PC-3 (cell line): ENCODE measurements at regions not wholly inside any gene's neighbourhood (a gene's known extent, or its start where the extent isn't known, plus 50 kb on each side); places are given as distances from the start of the nearest gene placed in this dataset.

ENCODE experiments used
- ATAC-seq: fragments of 200-7000 bp; cut with Tn5 transposase; 2 replicates; pipeline ENCODE4 v1.9.1; 2020; ENCODE audit warnings: mild to moderate bottlenecking, moderate library complexity
- BruUV-seq: library from RNA; stranded (reverse); fragments of 400-500 nt; replicated peaks from 2 replicates; lab custom pipeline; 2021; lab: Mats Ljungman, UMichigan
- CTCF ChIA-PET: fragments of 300-600 bp; sonication (Branson Sonifier 250); formaldehyde crosslinking; loops from one replicate; lab custom pipeline; 2022; ENCODE audit warnings: antibody characterized with exemption; lab: Charles Lee
- POLR2A ChIA-PET: fragments of 300-600 bp; sonication (Branson Sonifier 250); formaldehyde crosslinking; loops from one replicate; lab custom pipeline; 2022; ENCODE audit warnings: antibody characterized with exemption; ENCODE audit not compliant: unreplicated experiment; lab: Charles Lee
- DNase-seq: peaks from one replicate; pipeline ENCODE4 v3.0.0-alpha.2; 2015
- H2AFZ ChIP-seq: fragments of 300-600 bp; sonication (generic); 2 replicates; pipeline ENCODE4 v1.6.0; 2016; ENCODE audit warnings: antibody characterized with exemption, low read length
- H3F3A ChIP-seq: fragments of 300-600 bp; sonication (generic); one replicate; pipeline ENCODE4 v1.6.0; 2017; ENCODE audit warnings: antibody characterized with exemption, low read length, control low read depth, mild to moderate bottlenecking; ENCODE audit not compliant: unreplicated experiment
- H3K27ac ChIP-seq: fragments of 300-600 bp; sonication (generic); 2 replicates; pipeline ENCODE4 v1.5.1; 2016; ENCODE audit warnings: mild to moderate bottlenecking, low read length
- H3K27me3 ChIP-seq: fragments of 300-600 bp; sonication (generic); 2 replicates; pipeline ENCODE4 v1.6.1; 2016; ENCODE audit warnings: low read length, mixed read lengths
- H3K36me3 ChIP-seq: fragments of 300-600 bp; sonication (generic); 2 replicates; pipeline ENCODE4 v1.6.1; 2016; ENCODE audit warnings: low read depth, mixed run types, low read length, mixed read lengths
- H3K4me1 ChIP-seq: fragments of 300-600 bp; sonication (generic); 2 replicates; pipeline ENCODE4 v1.5.1; 2016; ENCODE audit warnings: low read length; ENCODE audit not compliant: insufficient read depth
- H3K4me2 ChIP-seq: fragments of 300-600 bp; sonication (generic); 2 replicates; pipeline ENCODE4 v1.6.0; 2016; ENCODE audit warnings: low read length
- H3K4me3 ChIP-seq: fragments of 300-600 bp; sonication (generic); 2 replicates; pipeline ENCODE4 v1.5.1; 2016; ENCODE audit warnings: mild to moderate bottlenecking, low read length, mixed read lengths
- H3K79me2 ChIP-seq: fragments of 300-600 bp; sonication (generic); 2 replicates; pipeline ENCODE4 v1.6.1; 2017; ENCODE audit warnings: low read length, mixed read lengths
- H3K9ac ChIP-seq: fragments of 300-600 bp; sonication (generic); 2 replicates; pipeline ENCODE4 v1.6.0; 2016; ENCODE audit warnings: mild to moderate bottlenecking, low read length
- H3K9me2 ChIP-seq: fragments of 300-600 bp; sonication (generic); replicated peaks from 2 replicates; pipeline ENCODE4 v1.6.1; 2016; ENCODE audit warnings: mixed run types, low read length, mixed read lengths
- H3K9me3 ChIP-seq: fragments of 300-600 bp; sonication (generic); 2 replicates; pipeline ENCODE4 v1.6.1; 2016; ENCODE audit warnings: low read length, mixed read lengths
- H4K20me1 ChIP-seq: fragments of 300-600 bp; sonication (generic); 2 replicates; pipeline ENCODE4 v1.6.1; 2016; ENCODE audit warnings: low read length, mixed read lengths
- CTCF ChIP-seq: fragments of 300-600 bp; sonication (generic); conservative IDR thresholded peaks from 2 replicates; pipeline ENCODE4 v1.5.1; 2017; ENCODE audit warnings: antibody characterized with exemption, low read depth, mild to moderate bottlenecking, low read length
- EZH2 ChIP-seq: fragments of 300-600 bp; sonication (generic); IDR thresholded peaks from one replicate; pipeline ENCODE4 v1.6.1; 2017; ENCODE audit warnings: antibody characterized with exemption, mild to moderate bottlenecking, low read length; ENCODE audit not compliant: unreplicated experiment
- EZH2phosphoT487 ChIP-seq: fragments of 300-600 bp; sonication (generic); IDR thresholded peaks from 2 replicates; pipeline ENCODE4 v1.6.1; 2018; ENCODE audit warnings: mild to moderate bottlenecking, antibody characterized with exemption, low read length, borderline replicate concordance
- intact Hi-C: fragments of 100-400 bp; cut with micrococcal nuclease; formaldehyde crosslinking; loops from 2 replicates; pipeline ENCODE4 v1.9.0; 2023

GRCh38 chr2:13035866-13036265, 319.1 kb downstream of the TRIB2 start:
- no peak for DNase-seq
- ATAC-seq, result no peak
- Histone ChIP-seq H3K4me1 (no peaks in the 10 kb centered on the region), H4K20me1 (no peaks in the 10 kb centered on the region), H2AFZ (no peak overlapping the region), H3K9me2 (no peaks in the 10 kb centered on the region), H3K9me3 (peaks cover under 1% of the 10 kb centered on the region; the same call in 1 of the 2 replicates), H3K79me2 (no peaks in the 10 kb centered on the region), H3K4me2 (no peak overlapping the region), H3F3A (no peaks in the 10 kb centered on the region), H3K36me3 (no peaks in the 10 kb centered on the region), H3K9ac (no peak overlapping the region), H3K27ac (no peak overlapping the region), H3K4me3 (no peak overlapping the region), H3K27me3 (peaks cover 15% of the 10 kb centered on the region)
- BruUV-seq, result no TSS peak
- ChIA-PET POLR2A (no interaction called here), CTCF (no interaction called here)
- intact Hi-C loops, result no loop called here
- TF ChIP-seq EZH2phosphoT487, result no peak
- TF ChIP-seq CTCF, result no peak

- ATAC-seq, result no peak
These were observed 323.3 kb downstream of the TRIB2 start for GRCh38 chr2:13040043-13040442.

More at GRCh38 chr2:13040043-13040442, 323.3 kb downstream of the TRIB2 start:
- no peak overlapping the region for H3K4me2 ChIP-seq
- intact Hi-C loops, result no loop called here
- no peaks in the 10 kb centered on the region for H3K79me2 ChIP-seq
- H3K36me3 ChIP-seq, result no peaks in the 10 kb centered on the region
- POLR2A ChIA-PET, result no interaction called here
- BruUV-seq, result no TSS peak
- no peaks in the 10 kb centered on the region for H3K4me1 ChIP-seq
- H3K27me3 ChIP-seq, result peaks cover 24% of the 10 kb centered on the region
- H3F3A ChIP-seq, result no peaks in the 10 kb centered on the region
- no peak overlapping the region for H2AFZ ChIP-seq
- H4K20me1 ChIP-seq, result no peaks in the 10 kb centered on the region
- H3K27ac ChIP-seq, result no peak overlapping the region
- CTCF ChIA-PET, result no interaction called here
- H3K9me3 ChIP-seq, result peaks cover 8% of the 10 kb centered on the region; the same call in 1 of the 2 replicates
- TF ChIP-seq EZH2 (no peak), EZH2phosphoT487 (no peak), CTCF (no peak)
- DNase-seq, result no peak
- no peak overlapping the region for H3K4me3 ChIP-seq
- H3K9me2 ChIP-seq, result no peaks in the 10 kb centered on the region
- no peak overlapping the region for H3K9ac ChIP-seq
